MG63 (cell line): ENCODE measurements at regions not wholly inside any gene's neighbourhood (a gene's known extent, or its start where the extent isn't known, plus 50 kb on each side); places are given as distances from the start of the nearest gene placed in this dataset.
"Not testable (repeated sequence)": the region's sequence is repeated elsewhere in the genome, so short reads cannot be mapped to it uniquely, and the experiment has no call there.

ENCODE experiments used
- DNase-seq: peaks from one replicate; pipeline ENCODE4 v3.0.0-alpha.2; 2020
- H3K27me3 ChIP-seq: fragments of 250-450 bp; sonication (Bioruptor Pico); 2 replicates; pipeline ENCODE4 v1.5.1; 2020; ENCODE audit warnings: mild to moderate bottlenecking, moderate library complexity
- H3K36me3 ChIP-seq: fragments of 250-450 bp; sonication (Bioruptor Pico); 2 replicates; pipeline ENCODE4 v1.5.1; 2020; ENCODE audit warnings: mild to moderate bottlenecking, moderate library complexity
- H3K4me3 ChIP-seq: fragments of 250-450 bp; sonication (Bioruptor Pico); 2 replicates; pipeline ENCODE4 v1.5.1; 2020; ENCODE audit warnings: mild to moderate bottlenecking, moderate library complexity
- H3K9me3 ChIP-seq: fragments of 250-450 bp; sonication (Bioruptor Pico); 2 replicates; pipeline ENCODE4 v1.5.1; 2020; ENCODE audit warnings: mild to moderate bottlenecking, moderate library complexity

DNA sequence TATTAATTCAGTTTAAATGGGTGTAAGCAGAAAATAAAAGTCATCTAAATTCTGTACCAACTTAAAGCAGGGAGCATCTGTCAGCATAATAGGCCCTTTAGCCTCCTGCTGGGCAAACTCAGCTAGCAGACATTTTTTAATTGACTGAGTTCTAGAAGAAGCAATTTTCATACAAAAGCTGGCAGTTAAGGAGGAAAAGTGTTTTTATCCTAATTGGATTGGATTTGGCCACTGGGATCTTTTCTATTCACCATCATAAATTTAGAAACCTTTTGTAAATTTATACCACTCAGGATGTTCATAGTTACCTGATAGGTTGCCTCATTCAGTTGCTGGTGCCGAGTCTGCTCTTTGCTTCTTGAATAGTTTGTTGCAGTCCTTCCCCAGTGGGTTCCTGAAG lies 262.7 kb upstream of the FSIP2 start:
- H3K36me3 ChIP-seq: no peaks in the 10 kb centered on the region
- no peaks in the 10 kb centered on the region for H3K9me3 ChIP-seq
- no peaks in the 10 kb centered on the region for H3K27me3 ChIP-seq
- no peak for DNase-seq
- H3K4me3 ChIP-seq: no peak overlapping the region

DNA sequence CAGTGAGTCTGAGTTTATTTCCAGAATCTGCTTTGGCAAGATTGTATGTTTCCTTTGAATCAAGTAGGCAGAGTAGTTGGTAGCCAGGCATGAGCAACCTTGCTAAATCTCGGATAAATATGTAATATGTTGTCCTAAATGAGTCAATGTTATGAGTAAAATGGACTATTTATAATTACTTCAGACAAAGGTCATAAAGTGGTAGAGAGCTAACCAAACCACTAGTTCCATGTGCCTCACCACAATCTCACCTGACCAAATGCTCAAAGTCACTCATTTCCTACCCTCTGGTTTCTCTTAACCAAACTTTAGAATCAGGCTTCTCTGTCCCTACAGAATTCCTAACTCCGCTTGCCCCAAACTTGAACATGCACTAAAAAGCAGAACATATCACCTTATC lies 261.2 kb upstream of the FSIP2 start:
- no peak for DNase-seq

DNA sequence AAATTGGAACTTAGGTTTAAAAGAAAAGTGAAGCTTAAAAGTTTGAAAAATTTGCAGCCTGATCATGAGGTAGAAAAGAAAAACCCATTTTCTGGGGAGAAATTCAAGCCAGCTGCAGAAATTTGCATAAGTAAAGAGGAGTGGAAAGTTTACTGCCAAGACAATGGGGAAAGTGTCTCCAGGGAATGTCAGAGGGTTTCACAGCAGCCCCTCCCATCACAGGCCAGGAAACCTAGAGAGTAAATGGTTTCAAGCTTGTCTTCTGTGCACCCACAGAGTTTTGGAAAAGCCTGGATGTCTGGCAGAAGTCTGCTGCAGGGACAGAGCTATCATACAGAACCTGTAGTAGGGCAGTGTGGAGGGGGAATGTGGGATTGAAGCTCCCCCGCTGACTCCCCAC lies 254.0 kb upstream of the FSIP2 start:
- DNase-seq: no peak
- Histone ChIP-seq H3K27me3 (no peaks in the 10 kb centered on the region), H3K4me3 (no peak overlapping the region), H3K36me3 (no peaks in the 10 kb centered on the region), H3K9me3 (no peaks in the 10 kb centered on the region)

More for the DNA sequence above, 261.2 kb upstream of the FSIP2 start:
- no peaks in the 10 kb centered on the region for H3K36me3 ChIP-seq
- no peaks in the 10 kb centered on the region for H3K27me3 ChIP-seq
- no peak overlapping the region for H3K4me3 ChIP-seq
- no peaks in the 10 kb centered on the region for H3K9me3 ChIP-seq

DNA sequence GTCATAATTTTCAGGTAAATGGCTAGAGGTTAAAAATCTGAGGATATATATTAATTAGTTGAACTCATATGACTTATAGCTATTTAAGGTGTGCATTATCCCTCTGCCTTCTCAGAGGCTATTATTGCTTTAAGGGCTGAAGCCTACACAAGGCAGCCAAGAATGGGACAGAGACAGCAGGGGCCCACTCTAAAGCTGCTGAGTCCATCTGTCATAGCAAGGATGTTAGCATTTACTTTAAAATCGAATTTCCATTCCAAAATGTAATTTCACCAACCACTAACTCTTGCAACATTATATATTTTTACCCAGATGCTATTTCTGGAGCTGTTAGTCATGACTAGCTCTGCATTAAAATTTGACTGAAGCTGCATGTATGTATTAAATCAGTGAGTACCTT lies 236.3 kb upstream of the FSIP2 start:
- no peaks in the 10 kb centered on the region for H3K27me3 ChIP-seq
- no peaks in the 10 kb centered on the region for H3K9me3 ChIP-seq
- H3K36me3 ChIP-seq: no peaks in the 10 kb centered on the region
- no peak for DNase-seq
- H3K4me3 ChIP-seq: no peak overlapping the region

DNA sequence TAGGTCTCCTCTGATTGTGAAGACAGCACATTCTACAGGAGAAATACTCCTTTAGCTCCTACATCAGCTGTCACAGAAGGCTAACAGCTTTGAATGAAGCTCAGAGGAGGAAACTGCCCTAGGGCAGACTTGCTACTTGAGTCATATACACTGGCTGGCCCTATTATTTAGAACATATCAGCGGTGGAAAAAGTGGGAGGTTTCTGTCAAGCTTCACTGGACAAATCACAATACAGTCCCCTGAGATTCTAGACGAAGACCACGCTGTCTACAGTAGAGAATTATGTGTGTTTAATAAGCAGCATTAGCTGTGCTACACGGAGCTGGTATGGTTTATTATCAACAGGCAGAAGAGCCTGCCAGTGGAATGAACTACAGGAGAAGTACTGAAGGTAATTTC lies 230.9 kb upstream of the FSIP2 start:
- H3K36me3 ChIP-seq: no peaks in the 10 kb centered on the region
- H3K9me3 ChIP-seq: peaks cover 7% of the 10 kb centered on the region
- H3K27me3 ChIP-seq: no peaks in the 10 kb centered on the region
- no peak overlapping the region for H3K4me3 ChIP-seq
- no peak for DNase-seq

DNA sequence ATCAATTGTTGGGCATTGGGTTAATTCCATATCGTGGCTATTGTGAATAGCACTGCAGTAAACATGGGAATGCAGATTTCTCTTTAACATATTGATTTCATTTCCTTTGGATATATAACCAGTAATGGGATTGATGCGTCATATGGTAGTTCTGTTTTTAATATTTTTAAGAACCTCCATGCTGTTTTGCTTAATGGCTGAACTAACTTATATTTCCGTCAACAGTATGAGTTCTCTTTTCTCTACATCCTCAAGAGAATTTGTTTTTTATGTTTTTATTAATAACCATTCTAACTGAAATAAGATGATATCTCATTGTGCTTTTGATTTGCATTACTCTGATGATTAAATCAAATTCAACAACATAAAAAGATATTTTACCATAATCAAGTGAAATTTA lies 228.5 kb upstream of the FSIP2 start:
- no peak for DNase-seq
- Histone ChIP-seq H3K4me3 (no peak overlapping the region), H3K36me3 (no peaks in the 10 kb centered on the region), H3K27me3 (no peaks in the 10 kb centered on the region), H3K9me3 (peaks cover 7% of the 10 kb centered on the region)

DNA sequence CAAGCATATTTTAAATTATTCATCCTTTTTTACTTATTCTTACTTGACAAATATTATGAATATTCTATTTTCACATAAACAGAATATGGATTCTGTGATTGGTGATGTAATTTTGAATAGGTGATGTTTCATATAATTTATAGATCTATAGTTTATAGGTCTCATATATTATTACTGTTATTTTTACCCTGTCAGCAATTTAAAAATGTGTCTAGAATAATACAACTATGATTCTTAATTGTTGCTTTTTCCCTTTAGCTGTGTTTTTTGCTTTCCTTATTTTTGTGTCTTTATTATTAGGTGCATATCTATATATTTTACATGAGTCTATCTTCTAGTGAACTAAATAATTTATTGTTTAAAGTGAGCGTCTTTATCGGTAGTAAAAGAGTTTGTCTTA lies 226.7 kb upstream of the FSIP2 start:
- no peak for DNase-seq
- Histone ChIP-seq H3K27me3 (no peaks in the 10 kb centered on the region), H3K9me3 (peaks cover 7% of the 10 kb centered on the region), H3K4me3 (no peak overlapping the region), H3K36me3 (no peaks in the 10 kb centered on the region)

DNA sequence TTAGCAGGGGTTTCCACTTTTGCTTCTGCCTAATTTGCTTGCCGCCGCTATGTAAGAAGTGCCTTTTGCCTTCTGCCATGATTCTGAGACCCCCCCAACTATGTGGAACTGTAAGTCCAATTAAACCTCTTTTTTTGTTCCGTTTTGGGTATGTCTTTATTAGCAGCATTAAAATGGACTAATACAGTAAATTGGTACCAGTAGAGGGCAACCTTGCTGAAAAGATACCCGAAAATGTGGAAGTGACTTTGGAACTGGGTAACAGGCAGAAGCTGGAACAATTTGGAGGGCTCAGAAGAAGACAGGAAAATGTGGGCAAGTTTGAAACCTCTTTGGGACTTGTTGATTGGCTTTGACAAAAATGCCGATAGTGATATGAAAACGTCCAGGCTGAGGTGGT lies 216.1 kb upstream of the FSIP2 start:
- Histone ChIP-seq H3K4me3 (no peak overlapping the region), H3K36me3 (no peaks in the 10 kb centered on the region), H3K27me3 (no peaks in the 10 kb centered on the region), H3K9me3 (no peaks in the 10 kb centered on the region)
- no peak for DNase-seq

DNA sequence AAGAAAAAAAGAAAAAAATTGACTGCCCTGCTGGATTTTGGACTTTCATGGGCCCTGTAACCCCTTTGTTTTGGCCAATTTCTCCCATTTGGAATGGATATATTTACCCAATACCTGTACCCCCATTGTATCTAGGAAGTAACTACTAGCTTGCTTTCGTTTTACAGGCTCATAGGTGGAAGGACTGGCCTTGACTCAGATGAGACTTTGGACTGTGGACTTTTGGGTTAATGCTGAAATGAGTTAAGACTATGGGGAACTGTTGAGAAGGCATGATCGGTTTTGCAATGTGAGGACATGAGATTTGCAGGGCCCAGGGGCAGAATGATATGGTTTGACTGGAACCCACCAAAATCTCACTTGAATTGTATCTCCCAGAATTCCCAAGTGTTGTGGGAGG lies 214.4 kb upstream of the FSIP2 start:
- not testable (repeated sequence) for H3K4me3 ChIP-seq

DNA sequence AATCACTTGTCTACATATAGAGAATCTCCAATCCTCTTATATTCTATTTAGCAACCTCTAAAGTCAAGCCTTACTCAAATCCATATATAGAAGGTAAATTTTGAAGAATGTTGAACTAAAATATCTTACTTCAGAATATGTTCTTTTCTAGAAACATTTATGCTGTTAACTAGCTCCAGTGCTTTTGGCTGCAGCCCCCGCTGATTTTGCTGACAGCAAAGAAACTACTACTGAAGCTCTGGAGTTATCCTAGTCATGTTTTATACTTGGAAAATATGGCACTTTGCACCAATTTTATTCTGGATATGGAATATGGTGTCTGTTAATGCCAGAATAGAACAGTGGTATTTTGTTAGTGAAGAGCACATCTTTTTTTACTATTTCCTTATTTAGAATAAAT lies 212.4 kb upstream of the FSIP2 start:
- Histone ChIP-seq H3K36me3 (no peaks in the 10 kb centered on the region), H3K27me3 (no peaks in the 10 kb centered on the region), H3K9me3 (no peaks in the 10 kb centered on the region), H3K4me3 (no peak overlapping the region)
- DNase-seq: no peak

More for the DNA sequence above, 214.4 kb upstream of the FSIP2 start:
- DNase-seq, H3K36me3 ChIP-seq, H3K9me3 ChIP-seq, H3K27me3 ChIP-seq: not testable (repeated sequence)

DNA sequence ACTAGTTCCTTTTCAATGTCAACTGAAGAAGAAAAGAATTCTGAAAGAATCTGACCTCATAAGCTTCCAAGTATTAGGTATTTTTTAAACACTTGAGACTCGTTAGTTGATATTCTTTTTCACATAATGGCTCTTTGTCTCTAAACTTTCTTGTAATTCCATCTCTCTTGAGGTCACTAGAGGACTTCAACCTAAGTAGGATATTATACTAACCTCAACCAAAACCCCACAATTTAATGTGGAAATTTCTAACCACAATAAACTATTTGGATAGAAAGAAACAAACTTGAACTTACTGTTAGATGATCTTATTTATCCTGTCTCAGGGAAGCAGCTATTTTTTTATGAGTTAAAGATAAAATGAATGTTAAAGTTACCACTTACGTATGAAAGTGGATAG lies 206.9 kb upstream of the FSIP2 start:
- no peaks in the 10 kb centered on the region for H3K36me3 ChIP-seq
- no peak for DNase-seq
- 0 out of 2 replicates have a peak, but pooled peaks cover 2% of the 10 kb centered on the region for H3K27me3 ChIP-seq
- H3K9me3 ChIP-seq: no peaks in the 10 kb centered on the region
- no peak overlapping the region for H3K4me3 ChIP-seq

DNA sequence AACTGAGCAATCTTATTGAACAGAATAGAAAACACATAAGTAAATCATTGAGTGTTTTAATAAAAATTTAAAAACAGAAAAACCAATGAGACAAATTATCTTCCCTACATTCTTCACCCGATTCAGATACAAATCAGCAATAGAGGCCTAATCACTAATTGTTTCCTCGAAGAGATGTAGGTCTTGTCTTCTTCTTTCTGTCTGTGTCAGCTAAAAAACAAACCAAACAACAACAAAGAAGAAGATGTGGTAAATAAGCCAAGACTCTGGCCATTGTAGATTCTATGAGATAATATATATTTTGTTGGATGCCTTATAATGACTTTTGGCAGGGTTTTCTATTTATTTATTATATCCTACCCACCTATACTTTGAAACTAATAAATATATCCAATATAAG lies 200.9 kb upstream of the FSIP2 start:
- H3K36me3 ChIP-seq: no peaks in the 10 kb centered on the region
- 0 out of 2 replicates have a peak, but pooled peaks cover 2% of the 10 kb centered on the region for H3K27me3 ChIP-seq
- H3K4me3 ChIP-seq: no peak overlapping the region
- DNase-seq: no peak
- H3K9me3 ChIP-seq: no peaks in the 10 kb centered on the region

DNA sequence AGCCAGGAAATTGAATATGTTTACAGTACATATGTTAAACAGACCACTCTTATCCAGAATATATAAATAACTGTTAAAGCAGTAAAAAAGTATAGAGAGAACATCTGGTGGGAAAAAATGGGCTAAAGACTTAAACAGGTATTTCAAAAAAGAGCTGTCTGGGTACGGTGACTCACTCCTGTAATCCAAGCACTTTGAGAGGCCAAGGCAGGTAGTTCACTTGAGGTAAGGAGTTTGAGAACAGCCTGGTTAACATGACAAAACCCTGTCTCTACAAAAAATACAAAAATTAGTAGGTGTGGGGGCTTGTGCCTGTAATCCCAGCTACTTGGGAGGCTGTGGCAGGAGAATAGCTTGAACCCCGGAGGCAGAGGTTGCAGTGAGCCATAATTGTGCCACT lies 171.4 kb upstream of the FSIP2 start:
- Histone ChIP-seq H3K9me3 (peaks cover 2% of the 10 kb centered on the region; the same call in 1 of the 2 replicates), H3K36me3 (no peaks in the 10 kb centered on the region), H3K27me3 (no peaks in the 10 kb centered on the region), H3K4me3 (no peak overlapping the region)
- no peak for DNase-seq

DNA sequence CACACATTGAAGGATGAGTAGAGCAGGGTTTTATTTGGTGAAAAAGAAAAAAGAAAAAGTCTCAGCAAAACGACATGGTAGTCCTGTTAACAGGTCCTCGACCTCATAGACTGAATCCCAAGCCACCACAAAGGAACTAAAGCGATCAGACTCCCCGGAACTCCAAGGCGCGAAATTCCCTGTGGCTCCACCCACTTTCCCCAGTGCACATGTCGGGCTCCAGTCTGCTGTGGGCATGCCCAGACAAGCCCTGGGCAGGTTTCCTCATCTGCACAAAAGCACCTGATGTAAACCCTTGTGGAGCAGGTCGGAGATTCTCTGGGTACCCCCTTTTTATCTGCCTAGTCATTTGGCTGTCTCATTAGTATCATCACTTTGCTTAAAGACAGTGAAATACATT lies 170.7 kb upstream of the FSIP2 start:
- Histone ChIP-seq H3K27me3 (no peaks in the 10 kb centered on the region), H3K4me3 (no peak overlapping the region), H3K9me3 (peaks cover 2% of the 10 kb centered on the region; the same call in 1 of the 2 replicates), H3K36me3 (no peaks in the 10 kb centered on the region)
- DNase-seq: no peak

DNA sequence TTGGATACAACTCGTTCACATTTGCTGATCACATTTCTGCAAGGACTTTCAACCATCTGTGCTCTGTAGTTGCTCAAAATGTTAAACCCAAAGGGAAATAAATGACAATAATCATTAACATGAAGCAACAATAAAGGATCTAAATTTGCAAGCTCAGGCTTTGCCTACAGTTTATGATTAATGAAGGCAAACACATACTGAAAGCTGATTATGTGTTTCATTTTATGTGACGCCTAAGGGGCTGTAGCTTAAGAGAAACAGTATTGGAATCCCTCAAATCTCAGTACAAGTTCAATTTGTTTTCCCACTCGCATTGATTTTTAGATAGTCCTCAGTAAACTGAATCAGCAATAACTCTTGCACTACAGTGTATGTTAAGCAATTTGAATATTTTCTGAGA lies 160.3 kb upstream of the FSIP2 start:
- no peaks in the 10 kb centered on the region for H3K36me3 ChIP-seq
- DNase-seq: no peak
- no peaks in the 10 kb centered on the region for H3K9me3 ChIP-seq
- H3K27me3 ChIP-seq: no peaks in the 10 kb centered on the region
- H3K4me3 ChIP-seq: no peak overlapping the region

DNA sequence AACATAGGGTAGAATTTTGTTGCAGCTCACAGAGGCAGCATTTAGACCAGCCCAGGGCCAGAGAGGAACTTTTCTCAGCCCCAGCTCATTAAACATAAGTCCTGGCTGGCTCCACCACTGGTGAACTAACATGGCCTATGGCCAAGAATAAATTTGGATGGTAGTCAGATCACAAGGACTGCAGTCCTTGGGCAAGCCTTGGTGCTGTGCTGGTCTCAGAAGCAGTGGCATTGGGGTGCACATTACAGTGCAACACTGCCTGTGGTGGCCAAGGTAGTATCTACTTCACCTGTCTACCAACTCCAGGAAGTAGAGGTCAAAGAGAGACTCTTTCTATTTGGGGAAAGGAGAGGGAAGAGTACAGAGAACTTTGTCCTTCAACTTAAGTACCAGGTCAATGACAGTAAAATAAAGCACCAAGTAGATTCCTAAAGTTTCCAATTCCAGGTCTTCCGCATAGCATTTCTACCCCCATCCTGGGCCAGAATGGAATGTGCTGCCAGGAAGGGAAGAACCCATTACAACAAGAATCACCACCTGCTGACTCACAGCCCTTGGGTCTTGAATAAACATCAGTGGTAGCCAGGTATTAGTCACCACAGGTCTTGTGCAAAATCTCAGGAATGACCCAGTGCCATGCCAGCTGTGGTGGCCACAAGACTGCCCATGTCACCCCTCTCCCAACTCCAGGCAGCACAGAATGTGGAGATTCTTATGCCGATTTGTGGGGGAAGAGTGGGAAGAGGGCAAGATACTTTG lies 155.4 kb upstream of the FSIP2 start:
- H3K27me3 ChIP-seq: no peaks in the 10 kb centered on the region
- peak; percentile 65 for DNase-seq
- H3K4me3 ChIP-seq: no peak overlapping the region
- H3K36me3 ChIP-seq: no peaks in the 10 kb centered on the region
- no peaks in the 10 kb centered on the region; the same call in 1 of the 2 replicates for H3K9me3 ChIP-seq

DNA sequence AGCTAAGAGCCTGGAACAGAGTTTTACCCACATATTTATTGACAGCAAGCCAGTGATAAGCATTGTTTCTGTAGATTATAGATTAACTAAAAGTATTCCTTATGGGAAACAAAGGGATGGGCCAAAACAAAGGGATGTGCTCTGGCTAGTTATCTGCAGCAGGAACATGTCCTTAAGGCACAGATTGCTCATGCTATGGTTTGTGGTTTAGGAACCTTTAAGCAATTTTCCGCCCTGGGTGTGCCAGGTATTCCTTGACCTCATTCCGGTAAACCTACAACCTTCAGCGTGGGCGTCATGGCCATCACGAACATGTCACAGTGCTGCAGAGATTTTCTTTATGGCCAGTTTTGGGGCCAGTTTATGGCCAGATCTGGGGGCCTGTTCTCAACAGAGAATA lies 153.4 kb upstream of the FSIP2 start:
- H3K36me3 ChIP-seq, DNase-seq, H3K9me3 ChIP-seq, H3K4me3 ChIP-seq, H3K27me3 ChIP-seq: not testable (repeated sequence)

DNA sequence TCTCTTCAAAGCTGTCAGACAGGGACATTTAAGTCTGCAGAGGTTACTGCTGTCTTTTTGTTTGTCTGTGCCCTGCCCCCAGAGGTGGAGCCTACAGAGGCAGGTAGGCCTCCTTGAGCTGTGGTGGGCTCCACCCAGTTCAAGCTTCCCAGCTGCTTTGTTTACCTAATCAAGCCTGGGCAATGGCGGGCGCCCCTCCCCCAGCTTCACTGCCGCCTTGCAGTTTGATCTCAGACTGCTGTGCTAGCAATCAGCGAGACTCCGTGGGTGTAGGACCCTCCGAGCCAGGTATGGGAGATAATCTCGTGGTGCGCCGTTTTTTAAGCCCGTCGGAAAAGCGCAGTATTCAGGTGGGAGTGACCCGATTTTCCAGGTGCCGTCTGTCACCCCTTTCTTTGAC lies 147.3 kb upstream of the FSIP2 start:
- H3K27me3 ChIP-seq, H3K36me3 ChIP-seq, H3K9me3 ChIP-seq, H3K4me3 ChIP-seq, DNase-seq: not testable (repeated sequence)

DNA sequence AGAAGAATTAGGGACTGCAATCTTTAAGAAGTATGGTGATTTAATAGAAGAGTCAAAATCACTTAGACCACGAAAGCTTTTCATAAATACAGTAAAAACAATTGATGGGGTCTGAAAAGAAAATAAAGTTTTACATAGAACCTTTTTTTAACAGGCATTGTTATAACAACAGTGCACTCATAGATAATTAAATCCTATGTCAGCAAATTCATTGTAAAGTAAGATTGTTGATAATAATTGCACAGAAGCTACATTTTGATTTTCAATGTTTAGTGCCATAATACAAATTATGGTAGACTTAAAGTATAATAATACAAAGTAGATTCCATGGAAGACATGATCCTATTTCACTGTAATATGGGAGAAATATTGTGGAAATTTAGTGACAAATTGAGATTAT lies 130.7 kb upstream of the FSIP2 start:
- no peaks in the 10 kb centered on the region for H3K36me3 ChIP-seq
- no peaks in the 10 kb centered on the region for H3K27me3 ChIP-seq
- no peak overlapping the region for H3K4me3 ChIP-seq
- no peak for DNase-seq
- no peaks in the 10 kb centered on the region for H3K9me3 ChIP-seq
